Epidermal melanocyte (primary cell): ENCODE measurements at regions not wholly inside any gene's neighbourhood (a gene's known extent, or its start where the extent isn't known, plus 50 kb on each side); places are given as distances from the start of the nearest gene placed in this dataset.

ENCODE experiments used
- DNase-seq: peaks from one replicate; pipeline ENCODE4 v3.0.0; 2011; ENCODE audit warnings: low spot score; ENCODE audit not compliant: insufficient read length

DNA sequence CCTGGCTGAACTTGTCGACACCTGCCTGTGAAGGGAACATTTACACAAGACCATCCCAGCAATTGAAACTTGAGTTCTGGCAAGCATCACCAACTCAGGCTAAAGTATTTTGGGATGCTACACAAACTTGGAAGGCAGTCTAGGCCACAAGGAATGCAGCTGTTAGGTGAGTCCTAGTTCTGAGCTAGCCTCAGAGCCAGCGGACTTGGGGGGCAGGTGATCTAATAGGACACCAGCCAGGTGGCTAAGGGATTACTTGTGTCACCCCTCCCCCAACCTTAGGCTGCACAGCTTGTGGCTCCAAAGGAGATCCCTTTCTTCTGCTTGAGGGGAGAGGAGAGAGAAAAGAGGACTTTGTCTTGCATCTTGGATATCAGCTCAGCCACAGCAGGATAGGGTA lies 62.3 kb upstream of the DKK2 start:
- DNase-seq: no peak

- DNase-seq: no peak
These were observed 58.9 kb upstream of the DKK2 start for GRCh38 chr4:107094976-107095375.

DNA sequence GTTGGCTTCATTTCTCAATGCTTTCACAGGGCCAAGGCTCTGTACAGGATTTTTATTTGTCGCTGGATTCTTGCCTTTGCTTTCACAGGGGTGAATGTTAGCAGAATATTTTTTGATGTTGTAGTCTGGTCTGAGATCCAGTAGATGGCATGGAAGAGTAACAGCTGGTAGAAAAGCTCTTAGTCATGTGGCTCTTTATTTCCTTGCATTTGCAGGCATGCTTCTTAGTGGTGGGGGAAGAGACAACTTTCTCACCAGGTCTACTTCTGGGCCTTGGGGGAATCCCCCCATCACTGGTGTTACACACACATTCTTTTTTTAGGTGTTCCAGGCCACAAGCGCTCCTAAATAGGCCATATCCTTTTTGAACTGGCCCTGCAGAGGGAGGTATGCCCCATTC lies 58.2 kb upstream of the DKK2 start:
- no peak for DNase-seq
